ENCODE measurements at regions not wholly inside any gene's neighbourhood (a gene's known extent, or its start where the extent isn't known, plus 50 kb on each side); places are given as distances from the start of the nearest gene placed in this dataset.

DNA sequence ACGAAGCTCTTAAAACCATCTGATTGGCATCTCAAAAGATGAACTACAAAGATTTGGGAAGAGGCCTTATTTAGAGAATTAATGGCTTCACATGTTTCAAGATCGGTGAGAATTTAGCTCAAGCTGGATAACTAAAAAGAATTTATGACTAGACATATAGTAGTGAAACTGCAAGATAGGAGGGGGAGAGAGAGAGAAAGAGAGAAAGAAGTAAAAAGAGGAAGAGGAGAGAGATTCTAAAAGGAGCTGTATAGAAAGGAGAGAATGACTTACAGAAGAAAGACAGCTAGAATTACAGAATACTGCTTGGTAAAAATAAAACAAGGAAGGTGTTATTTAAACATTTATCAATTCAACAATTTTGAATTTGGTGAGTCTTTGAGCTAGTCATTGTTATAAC is 592.3 kb downstream of the SH2D4B start:
- TF ChIP-seq POLR2A (IDR thresholded peaks at IDR 0.05) = no peak
- TF ChIP-seq, protein P1, sequence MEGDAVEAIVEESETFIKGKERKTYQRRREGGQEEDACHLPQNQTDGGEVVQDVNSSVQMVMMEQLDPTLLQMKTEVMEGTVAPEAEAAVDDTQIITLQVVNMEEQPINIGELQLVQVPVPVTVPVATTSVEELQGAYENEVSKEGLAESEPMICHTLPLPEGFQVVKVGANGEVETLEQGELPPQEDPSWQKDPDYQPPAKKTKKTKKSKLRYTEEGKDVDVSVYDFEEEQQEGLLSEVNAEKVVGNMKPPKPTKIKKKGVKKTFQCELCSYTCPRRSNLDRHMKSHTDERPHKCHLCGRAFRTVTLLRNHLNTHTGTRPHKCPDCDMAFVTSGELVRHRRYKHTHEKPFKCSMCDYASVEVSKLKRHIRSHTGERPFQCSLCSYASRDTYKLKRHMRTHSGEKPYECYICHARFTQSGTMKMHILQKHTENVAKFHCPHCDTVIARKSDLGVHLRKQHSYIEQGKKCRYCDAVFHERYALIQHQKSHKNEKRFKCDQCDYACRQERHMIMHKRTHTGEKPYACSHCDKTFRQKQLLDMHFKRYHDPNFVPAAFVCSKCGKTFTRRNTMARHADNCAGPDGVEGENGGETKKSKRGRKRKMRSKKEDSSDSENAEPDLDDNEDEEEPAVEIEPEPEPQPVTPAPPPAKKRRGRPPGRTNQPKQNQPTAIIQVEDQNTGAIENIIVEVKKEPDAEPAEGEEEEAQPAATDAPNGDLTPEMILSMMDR (IDR thresholded peaks at IDR 0.05) = no peak
